NCI-H1092 (cell line): ENCODE measurements at regions not wholly inside any gene's neighbourhood (a gene's known extent, or its start where the extent isn't known, plus 50 kb on each side); places are given as distances from the start of the nearest gene placed in this dataset.
A peak's percentile ranks its signal among the peaks of the same experiment; 100 is the strongest.

Experiments used
- DNase-seq: peaks from one replicate; lab custom pipeline; 2025; lab: John Stamatoyannopoulos, UW

- no peak for DNase-seq
Observed at GRCh38 chr2:219769090-219769910, 141.9 kb downstream of the SLC4A3 start.

- peak; percentile 70 for DNase-seq
Observed at GRCh38 chr2:219772103-219772635, 144.7 kb downstream of the SLC4A3 start.

DNA sequence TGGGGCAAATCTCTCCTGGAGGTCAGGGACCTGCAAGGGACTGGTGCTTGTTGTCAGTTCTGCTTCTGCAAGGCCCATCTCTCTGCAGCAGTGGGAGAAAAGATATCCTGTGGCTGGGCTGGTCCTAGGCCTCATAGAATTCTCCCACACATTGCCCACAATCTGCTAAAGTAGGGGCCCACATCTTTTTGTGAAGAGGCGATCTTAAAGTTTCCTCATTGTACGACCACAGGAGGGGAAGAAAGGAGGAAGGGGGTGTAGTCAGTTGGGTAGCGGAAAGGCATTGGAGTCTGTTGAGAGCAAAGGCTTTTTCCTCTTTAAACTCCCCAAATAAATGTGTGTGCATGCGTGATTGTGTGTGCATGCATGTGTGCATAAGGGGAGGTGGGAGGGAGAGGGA lies 145.3 kb downstream of the SLC4A3 start:
- DNase-seq, result no peak

DNA sequence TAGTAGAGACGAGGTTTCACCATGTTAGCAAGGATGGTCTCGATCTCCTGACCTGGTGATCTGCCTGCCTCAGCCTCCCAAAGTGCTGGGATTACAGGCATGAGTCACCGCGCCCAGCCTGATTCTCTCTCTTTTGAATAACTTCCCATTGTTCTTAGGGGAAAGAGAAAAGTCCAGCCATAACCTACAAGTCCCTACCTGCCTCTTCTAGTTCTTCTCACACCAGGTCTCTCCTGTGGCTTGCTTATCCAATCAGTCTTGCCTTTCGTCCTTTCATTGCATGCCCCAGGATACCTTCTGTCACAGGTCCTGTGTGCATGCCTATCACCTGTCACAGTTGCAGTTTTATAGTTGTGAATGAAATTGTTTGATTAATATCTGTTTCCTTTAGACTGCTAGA lies 148.1 kb downstream of the SLC4A3 start:
- no peak for DNase-seq

DNA sequence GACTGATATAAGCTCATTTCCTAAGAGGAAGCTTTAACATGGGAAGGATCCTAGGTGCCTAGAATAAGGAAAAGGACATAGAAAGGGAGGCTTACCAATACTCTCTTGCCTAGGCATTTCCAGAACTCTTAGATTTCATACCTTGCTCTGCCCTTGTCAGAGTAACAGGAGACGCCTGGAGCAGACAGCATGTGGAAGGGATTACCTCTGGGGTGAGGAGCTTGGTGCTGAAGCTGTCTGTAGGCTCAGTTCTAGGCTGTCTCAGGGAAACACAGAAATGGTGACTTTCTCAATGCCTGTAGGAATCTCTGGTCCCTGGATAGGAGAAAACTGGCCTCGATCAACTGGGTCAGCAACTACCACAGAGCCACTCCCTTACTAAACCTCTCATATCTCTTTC lies 150.0 kb downstream of the SLC4A3 start:
- no peak for DNase-seq

DNA sequence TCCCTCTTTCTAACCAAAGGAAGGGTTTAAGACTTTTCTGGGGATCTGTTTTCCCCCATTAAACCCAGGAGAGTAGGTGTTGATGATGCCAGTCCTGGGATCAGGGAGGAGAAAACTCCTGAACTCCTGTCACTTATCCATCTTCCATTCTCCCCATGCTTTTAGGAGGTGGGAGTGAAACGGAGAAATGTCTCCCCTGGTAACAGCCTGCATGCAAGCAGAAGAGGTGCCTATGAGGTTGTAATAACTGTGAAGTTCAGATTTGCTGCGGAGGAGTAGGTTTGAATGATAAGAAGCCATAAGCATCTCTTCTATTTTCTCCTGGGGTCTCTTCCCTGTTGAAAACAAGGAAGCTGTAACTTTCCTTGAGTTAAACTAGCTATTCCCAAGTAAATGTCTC lies 150.8 kb downstream of the SLC4A3 start:
- DNase-seq, result no peak

- no peak for DNase-seq
Observed at GRCh38 chr2:219782737-219783348, 155.4 kb downstream of the SLC4A3 start.

DNA sequence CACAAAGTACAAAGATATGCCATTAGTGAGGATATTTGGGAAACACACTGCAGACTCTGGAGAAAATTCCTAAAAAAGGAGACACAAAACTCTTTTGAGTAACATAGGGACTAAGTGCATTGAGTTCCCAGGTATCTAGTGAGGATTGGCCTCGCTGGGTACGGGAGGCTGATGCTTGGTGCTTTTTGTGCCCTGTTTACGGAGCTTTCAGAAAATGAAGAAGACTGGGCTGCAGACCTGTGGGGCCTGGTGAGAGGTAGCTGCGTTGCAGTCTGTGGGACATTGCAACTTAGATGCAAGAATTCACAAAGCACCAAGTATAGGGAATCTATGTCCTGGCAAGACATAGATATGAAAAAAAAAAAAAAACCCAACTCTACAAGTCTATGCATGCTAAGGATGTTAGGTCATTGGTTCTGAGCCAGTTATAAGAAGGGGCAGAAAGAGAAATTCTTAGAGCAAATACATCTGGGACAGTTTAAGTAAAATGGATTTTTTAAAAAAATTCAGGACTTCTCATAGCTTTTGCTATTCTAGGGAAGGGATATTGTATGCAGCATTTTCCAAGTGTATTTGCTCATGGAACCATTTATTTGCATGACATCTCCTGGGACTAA lies 156.0 kb downstream of the SLC4A3 start:
- no peak for DNase-seq

DNA sequence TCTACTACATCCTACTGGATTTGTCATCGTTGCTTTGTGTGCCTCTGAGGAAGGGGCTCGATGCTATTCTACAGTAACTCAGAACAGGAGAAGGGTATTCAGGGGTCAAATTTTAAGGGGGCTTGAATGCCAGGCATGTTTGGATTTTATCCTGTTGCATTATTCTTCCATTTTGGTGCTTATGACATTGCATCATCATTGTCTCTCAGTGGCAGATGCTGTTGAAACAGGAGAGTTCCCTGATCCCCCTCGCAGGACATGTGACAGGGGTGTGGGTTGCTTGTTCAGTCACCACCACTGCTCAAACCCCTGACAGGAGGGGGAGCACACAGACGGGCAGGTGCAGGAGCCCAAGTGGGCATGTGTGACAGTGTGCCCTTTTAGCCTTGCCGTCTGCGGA lies 156.7 kb downstream of the SLC4A3 start:
- DNase-seq, result no peak

GRCh38 chr2:219789476-219789875 lies 162.0 kb downstream of the SLC4A3 start:
- no peak for DNase-seq

GRCh38 chr2:219792446-219792845 lies 165.0 kb downstream of the SLC4A3 start:
- no peak for DNase-seq

DNA sequence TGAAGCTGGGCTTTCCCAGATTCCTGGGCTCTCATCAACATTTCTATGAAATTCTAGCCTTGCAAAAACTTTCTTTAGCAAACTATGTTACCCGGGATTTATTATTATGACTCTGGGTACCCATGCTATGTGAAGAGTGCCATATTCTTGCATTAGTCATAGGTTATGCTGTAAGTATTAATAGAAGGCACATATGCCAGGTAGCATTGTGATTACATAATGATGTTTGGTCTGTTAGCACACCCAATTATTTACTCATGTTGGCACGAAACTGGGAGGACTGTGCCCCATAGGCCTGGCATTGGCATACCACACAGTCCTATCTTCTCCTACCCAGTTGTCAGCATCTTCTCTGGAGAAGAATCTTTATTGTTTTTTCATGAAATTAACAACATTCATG lies 171.0 kb downstream of the SLC4A3 start:
- no peak for DNase-seq

DNA sequence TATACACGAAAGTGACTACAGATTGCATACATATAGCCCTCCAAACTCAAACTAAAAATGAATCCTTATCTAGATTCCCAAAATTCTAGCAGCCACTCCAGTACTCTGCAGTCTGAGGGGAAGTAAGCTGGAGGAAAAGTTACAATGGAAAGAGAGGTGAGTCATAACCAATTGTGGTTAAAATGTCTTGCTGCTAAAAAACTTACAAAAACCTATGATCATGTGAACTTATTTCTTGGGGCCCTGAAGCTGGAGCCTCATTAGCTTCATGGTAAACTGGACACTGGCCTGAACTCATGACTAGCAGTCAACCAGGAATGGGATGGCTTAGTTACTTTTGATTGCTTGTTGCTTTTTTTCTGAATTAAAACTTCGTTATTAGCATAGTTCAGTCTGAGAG lies 175.9 kb downstream of the SLC4A3 start:
- DNase-seq, result no peak

DNA sequence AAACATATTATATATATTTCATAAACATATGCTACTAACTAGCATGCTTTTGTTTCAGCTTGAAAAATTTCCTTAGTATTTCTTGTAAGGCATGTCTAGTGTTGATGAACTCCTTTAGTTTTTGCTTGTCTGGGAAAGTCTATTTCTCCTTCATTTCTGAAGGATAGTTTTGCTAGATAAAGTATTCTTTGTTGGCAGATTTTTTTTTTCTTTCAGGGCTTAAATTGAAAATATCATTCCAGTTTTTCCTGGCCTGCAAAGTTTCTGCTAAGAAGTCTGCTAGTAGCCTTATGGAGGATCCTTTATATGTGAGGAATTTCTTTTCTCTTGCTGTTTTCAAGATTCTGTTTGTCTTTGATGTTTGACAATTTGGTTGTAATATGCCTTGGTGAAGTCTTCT lies 183.5 kb downstream of the SLC4A3 start:
- no peak for DNase-seq

DNA sequence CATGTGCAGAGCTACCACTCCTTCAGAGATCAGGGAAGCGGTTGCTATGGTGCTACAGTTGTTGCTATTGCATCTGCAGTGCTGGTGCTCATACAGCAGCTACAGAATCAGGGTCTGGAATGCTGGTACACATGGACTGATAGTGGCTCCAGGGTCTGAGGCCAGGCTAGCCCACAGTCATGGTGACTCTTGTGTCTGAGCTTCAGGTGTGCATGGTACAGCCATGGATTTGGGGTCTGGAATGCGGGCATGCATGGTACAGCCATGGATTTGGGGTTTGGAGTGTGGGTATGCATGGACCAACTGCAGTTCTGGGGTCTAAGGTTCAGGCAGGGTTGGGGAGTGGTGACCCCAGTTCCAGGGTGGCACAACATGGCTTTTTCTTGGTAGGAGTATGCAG lies 185.2 kb downstream of the SLC4A3 start:
- DNase-seq, result no peak

- DNase-seq, result no peak
Observed at GRCh38 chr2:219820767-219821166, 193.3 kb downstream of the SLC4A3 start.

- DNase-seq, result no peak
Observed at GRCh38 chr2:219823574-219823973, 196.1 kb downstream of the SLC4A3 start.

DNA sequence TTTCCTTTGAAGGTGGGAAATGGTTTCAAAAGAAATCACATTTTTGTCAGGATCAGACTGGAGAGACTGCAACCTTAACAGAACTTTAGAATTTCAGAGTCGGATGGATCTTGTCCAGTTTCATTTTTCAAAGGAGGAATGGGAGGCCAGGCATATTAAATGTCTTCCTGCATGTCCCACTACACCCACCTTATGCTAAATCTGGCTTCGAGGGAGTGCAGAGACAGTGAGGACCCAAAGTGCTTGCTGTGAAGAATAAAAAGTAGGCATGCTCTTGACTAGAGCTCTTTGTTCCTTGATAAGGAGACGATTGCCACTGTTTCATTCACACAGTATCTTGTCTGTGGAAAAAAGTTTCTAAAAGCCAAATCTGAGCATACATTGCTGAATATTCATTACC lies 197.6 kb downstream of the SLC4A3 start:
- DNase-seq, result no peak

- no peak for DNase-seq
Observed at GRCh38 chr2:219828127-219828526, 200.7 kb downstream of the SLC4A3 start.

DNA sequence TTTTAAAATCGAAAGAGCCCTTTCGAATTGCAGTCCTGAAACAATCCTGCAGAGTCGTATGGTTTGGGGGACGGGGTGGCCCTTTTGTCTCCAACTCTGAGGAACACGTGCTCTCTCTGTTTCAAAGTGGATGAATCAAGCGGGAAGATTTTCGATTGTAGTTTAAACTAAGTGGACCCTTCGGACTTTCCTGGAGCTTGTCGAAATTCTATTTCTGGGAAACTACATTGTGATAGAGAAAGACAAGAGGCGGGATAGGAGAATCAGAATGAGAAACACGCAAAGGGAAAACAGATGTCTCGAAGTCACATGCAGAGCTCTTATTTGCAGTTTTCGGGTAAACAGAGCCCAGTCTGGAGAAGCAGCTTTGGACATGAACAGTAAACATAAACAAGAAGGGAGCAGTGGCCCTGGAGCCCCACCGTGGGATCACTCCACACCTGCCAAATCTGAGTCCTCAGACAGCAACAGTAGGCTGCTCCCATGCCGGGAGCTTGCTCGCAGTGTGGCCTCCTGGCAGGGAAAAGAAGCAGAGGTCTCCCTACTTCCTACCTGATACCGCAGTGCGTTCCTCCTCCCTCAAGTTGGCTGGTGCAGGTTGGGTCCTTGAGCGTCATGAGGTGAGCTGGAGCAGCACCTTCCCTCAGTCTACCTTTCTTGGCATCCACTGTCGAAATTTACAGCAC lies 202.4 kb downstream of the SLC4A3 start:
- DNase-seq, result no peak

DNA sequence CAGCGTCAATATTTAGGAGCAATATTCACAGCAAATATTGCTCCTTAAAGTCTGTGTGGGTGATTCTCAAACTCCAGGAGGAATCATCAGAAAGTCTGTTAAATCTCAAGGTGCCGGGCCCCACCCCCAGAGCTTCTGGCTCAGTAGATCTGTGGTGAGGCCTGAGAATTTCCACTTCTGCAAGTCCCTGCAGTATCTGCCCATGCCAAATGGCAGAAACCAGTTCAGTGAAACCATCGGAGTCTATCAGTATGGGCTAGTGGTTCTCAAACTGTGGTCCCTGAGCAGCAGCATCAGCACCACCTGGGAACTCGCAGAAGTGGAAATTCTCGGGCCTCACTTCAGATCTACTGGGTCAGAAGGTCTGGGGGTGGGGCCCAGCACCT lies 202.9 kb downstream of the SLC4A3 start:
- DNase-seq, result no peak

DNA sequence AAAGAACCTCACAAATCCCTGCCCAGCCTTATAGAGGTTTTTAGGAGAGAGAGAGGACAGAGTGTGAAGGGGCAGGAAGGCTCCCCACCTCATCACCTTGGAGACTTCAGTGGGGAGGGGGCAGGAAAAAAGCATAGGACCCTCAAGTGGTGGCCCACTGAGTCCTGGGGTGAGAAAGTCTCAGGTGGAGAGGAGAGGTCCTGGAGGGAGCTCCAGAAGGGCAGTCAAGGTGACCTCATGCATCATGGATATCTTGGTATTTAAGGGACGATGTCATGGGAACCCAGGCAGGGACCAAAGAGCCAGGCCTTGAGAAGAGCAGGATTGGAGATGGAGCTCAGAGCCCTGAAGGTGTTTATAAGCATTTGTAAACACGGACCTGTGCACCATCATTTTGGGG lies 204.5 kb downstream of the SLC4A3 start:
- no peak for DNase-seq

- no peak for DNase-seq
Observed at GRCh38 chr2:219832904-219833303, 205.5 kb downstream of the SLC4A3 start.
